ENCODE measurements at regions not wholly inside any gene's neighbourhood (a gene's known extent, or its start where the extent isn't known, plus 50 kb on each side); places are given as distances from the start of the nearest gene placed in this dataset.

GRCh38 chr9:108562176-108562575, 293.6 kb downstream of the ACTL7B start:
- TF ChIP-seq CTCF (IDR thresholded peaks at IDR 0.05; ENCODE audit: low read depth, low read length, poor library complexity, severe bottlenecking) (no peak), EZH2phosphoT487 (IDR thresholded peaks at IDR 0.05; ENCODE audit: borderline replicate concordance, low read length) (no peak)
